Neural progenitor cell (in vitro differentiated cells): ENCODE measurements at regions not wholly inside any gene's neighbourhood (a gene's known extent, or its start where the extent isn't known, plus 50 kb on each side); places are given as distances from the start of the nearest gene placed in this dataset.

Source experiments
- DNase-seq: peaks from one replicate; pipeline ENCODE4 v3.0.0-alpha.2; 2016; ENCODE audit warnings: low spot score
- H2AFZ ChIP-seq: fragments of 200-600 bp; sonication (generic); replicated peaks from 2 replicates; pipeline ENCODE4 v1.6.1; 2016; ENCODE audit warnings: antibody characterized with exemption
- H3F3A ChIP-seq: fragments of 200-600 bp; sonication (generic); 2 replicates; pipeline ENCODE4 v1.6.1; 2016; ENCODE audit warnings: antibody characterized with exemption, low read depth
- H3K27ac ChIP-seq: fragments of 200-600 bp; sonication (generic); 2 replicates; pipeline ENCODE4 v1.5.1; 2016; ENCODE audit warnings: mild to moderate bottlenecking
- H3K27me3 ChIP-seq: fragments of 200-600 bp; sonication (generic); 2 replicates; pipeline ENCODE4 v1.6.1; 2016; ENCODE audit warnings: mild to moderate bottlenecking, moderate library complexity
- H3K36me3 ChIP-seq: fragments of 200-600 bp; sonication (generic); 2 replicates; pipeline ENCODE4 v1.5.1; 2016
- H3K4me1 ChIP-seq: fragments of 200-600 bp; sonication (generic); 2 replicates; pipeline ENCODE4 v1.6.1; 2016; ENCODE audit warnings: mixed run types
- H3K4me2 ChIP-seq: fragments of 200-600 bp; sonication (generic); 2 replicates; pipeline ENCODE4 v1.6.1; 2016
- H3K4me3 ChIP-seq: fragments of 200-600 bp; sonication (generic); 2 replicates; pipeline ENCODE4 v1.5.1; 2016
- H3K79me2 ChIP-seq: fragments of 200-600 bp; sonication (generic); 2 replicates; pipeline ENCODE4 v1.6.1; 2016; ENCODE audit warnings: low read depth
- H3K9ac ChIP-seq: fragments of 200-600 bp; sonication (generic); 2 replicates; pipeline ENCODE4 v1.6.1; 2016
- H3K9me3 ChIP-seq: fragments of 200-600 bp; sonication (generic); 2 replicates; pipeline ENCODE4 v1.5.1; 2016; ENCODE audit warnings: low read depth
- H4K20me1 ChIP-seq: fragments of 200-600 bp; sonication (generic); 2 replicates; pipeline ENCODE4 v1.6.1; 2016; ENCODE audit warnings: low read depth
- H3K27ac Mint-ChIP-seq: 3 replicates; pipeline ENCODE4 v1.8.0; 2021; ENCODE audit warnings: mixed read lengths
- H3K27me3 Mint-ChIP-seq: 2 replicates; pipeline ENCODE4 v1.8.0; 2022; ENCODE audit warnings: low read depth, mild to moderate bottlenecking, inconsistent platforms, moderate library complexity, mixed read lengths; ENCODE audit not compliant: insufficient read depth
- H3K36me3 Mint-ChIP-seq: 3 replicates; pipeline ENCODE4 v1.8.0; 2021; ENCODE audit warnings: mixed read lengths
- H3K4me1 Mint-ChIP-seq: 3 replicates; pipeline ENCODE4 v1.8.0; 2021; ENCODE audit warnings: mixed read lengths
- H3K4me3 Mint-ChIP-seq: 3 replicates; pipeline ENCODE4 v1.8.0; 2021; ENCODE audit warnings: mild to moderate bottlenecking, moderate library complexity, mixed read lengths
- H3K9me3 Mint-ChIP-seq: 3 replicates; pipeline ENCODE4 v1.8.0; 2020; ENCODE audit warnings: mixed read lengths
- CTCF ChIP-seq: fragments of 200-600 bp; sonication (generic); IDR thresholded peaks from 2 replicates; pipeline ENCODE4 v1.5.1; 2017; ENCODE audit warnings: antibody characterized with exemption, mild to moderate bottlenecking
- EZH2 ChIP-seq: fragments of 200-600 bp; sonication (generic); IDR thresholded peaks from 2 replicates; pipeline ENCODE4 v1.6.1; 2017; ENCODE audit warnings: antibody characterized with exemption, mild to moderate bottlenecking, moderate library complexity
- EZH2phosphoT487 ChIP-seq: fragments of 200-600 bp; sonication (generic); IDR thresholded peaks from 2 replicates; pipeline ENCODE4 v1.6.1; 2017; ENCODE audit warnings: antibody characterized with exemption

DNA sequence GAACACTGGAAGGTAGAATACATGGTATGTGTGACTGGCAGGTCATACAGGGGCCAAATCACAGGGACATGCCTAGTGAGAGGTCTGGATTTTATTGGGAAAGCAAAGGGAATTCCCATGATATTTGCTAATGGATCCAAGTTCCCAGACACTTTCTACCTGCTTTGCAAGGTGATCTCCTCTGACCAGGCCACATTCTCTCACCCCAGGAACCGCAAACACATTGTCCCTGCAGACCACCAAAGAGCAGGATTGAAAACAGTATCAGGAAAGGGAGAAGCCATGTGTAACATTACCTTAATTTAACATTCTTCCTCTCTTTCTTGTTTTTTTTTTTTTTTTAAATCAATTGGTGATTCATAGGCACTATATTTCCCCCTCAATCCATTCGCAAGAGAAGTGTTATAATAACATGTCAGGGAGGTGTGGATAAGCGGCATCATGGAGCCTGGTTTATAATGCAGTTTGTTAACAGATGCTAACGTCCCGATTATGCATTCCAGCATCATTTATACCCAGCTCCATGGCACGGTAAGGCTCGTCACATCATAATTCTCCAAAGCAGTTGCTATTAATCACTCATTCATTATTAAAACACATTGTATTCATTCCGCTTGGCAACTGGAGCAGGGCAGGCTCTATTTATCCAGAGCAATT is 155.1 kb upstream of the CCL2 start:
- no peaks in the 10 kb centered on the region for H3F3A ChIP-seq
- Mint-ChIP-seq H3K9me3 (no peaks in the 10 kb centered on the region), H3K36me3 (no peaks in the 10 kb centered on the region), H3K27me3 (peaks cover 3% of the 10 kb centered on the region), H3K27ac (no peak overlapping the region), H3K4me1 (peaks cover 4% of the 10 kb centered on the region), H3K4me3 (no peak overlapping the region)
- H3K36me3 ChIP-seq: no peaks in the 10 kb centered on the region
- no peak overlapping the region for H3K4me3 ChIP-seq
- no peaks in the 10 kb centered on the region for H3K4me1 ChIP-seq
- no peak for DNase-seq
- no peak overlapping the region for H3K27ac ChIP-seq
- no peak for TF ChIP-seq EZH2
- TF ChIP-seq EZH2phosphoT487: no peak
- TF ChIP-seq CTCF: no peak
- H3K79me2 ChIP-seq: no peaks in the 10 kb centered on the region
- H3K4me2 ChIP-seq: no peak overlapping the region
- H3K9ac ChIP-seq: no peak overlapping the region
- H3K9me3 ChIP-seq: no peaks in the 10 kb centered on the region
- no peaks in the 10 kb centered on the region for H4K20me1 ChIP-seq
- no peak overlapping the region for H2AFZ ChIP-seq
- no peaks in the 10 kb centered on the region for H3K27me3 ChIP-seq

DNA sequence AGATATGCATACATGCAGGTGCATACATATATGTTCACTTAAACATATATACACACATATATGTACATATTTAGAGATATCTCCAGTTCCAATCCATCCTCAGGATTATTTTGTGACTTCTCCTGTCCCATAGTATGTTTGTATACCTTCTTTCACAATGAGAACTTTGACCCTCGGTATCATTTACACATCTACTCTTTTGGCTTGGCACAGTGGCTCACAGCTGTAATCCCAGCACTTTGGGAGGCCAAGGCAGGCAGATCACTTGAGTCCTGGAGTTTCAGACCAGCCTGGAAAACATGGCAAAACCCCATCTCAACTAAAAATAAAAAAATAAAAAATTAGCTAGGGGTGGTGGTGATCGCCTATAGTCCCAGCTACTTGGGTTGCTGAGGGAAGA is 148.1 kb upstream of the CCL2 start:
- no peaks in the 10 kb centered on the region for H3K36me3 Mint-ChIP-seq
- H3K4me1 ChIP-seq: no peaks in the 10 kb centered on the region
- no peak overlapping the region for H3K4me3 Mint-ChIP-seq
- no peaks in the 10 kb centered on the region for H4K20me1 ChIP-seq
- no peaks in the 10 kb centered on the region for H3K4me1 Mint-ChIP-seq
- no peak overlapping the region for H3K4me2 ChIP-seq
- H2AFZ ChIP-seq: no peak overlapping the region
- DNase-seq: no peak
- no peak overlapping the region for H3K4me3 ChIP-seq
- H3K27me3 Mint-ChIP-seq: no peaks in the 10 kb centered on the region
- H3K9me3 Mint-ChIP-seq: no peaks in the 10 kb centered on the region
- TF ChIP-seq EZH2 (no peak), CTCF (no peak), EZH2phosphoT487 (no peak)
- no peaks in the 10 kb centered on the region for H3K9me3 ChIP-seq
- no peak overlapping the region for H3K27ac Mint-ChIP-seq
- no peak overlapping the region for H3K9ac ChIP-seq
- no peaks in the 10 kb centered on the region for H3F3A ChIP-seq
- no peaks in the 10 kb centered on the region for H3K27me3 ChIP-seq
- H3K36me3 ChIP-seq: no peaks in the 10 kb centered on the region
- H3K79me2 ChIP-seq: no peaks in the 10 kb centered on the region
- H3K27ac ChIP-seq: no peak overlapping the region

DNA sequence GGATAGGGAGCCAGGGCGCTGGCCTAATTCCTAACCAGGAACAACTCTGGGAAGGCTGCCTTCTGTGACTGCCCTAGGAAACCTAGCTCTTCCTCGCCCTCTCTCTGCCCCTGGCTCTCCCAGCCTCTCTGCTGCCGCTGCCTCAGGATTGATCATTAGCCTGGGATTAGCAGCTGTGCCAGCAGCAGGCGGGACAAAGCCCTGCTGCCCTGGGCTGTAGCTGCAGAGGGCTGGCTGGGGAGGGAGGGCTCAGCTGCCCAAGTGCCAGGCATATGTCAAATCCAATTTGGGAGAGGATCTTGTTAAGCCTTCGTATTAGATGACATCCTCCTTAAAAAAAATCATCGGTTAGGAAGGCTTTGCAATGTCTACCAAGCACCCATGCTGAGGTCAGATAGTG is 144.8 kb upstream of the CCL2 start:
- no peak overlapping the region for H2AFZ ChIP-seq
- no peaks in the 10 kb centered on the region for H3K27me3 ChIP-seq
- peak; percentile 64 for DNase-seq
- H3K4me3 Mint-ChIP-seq: no peak overlapping the region
- no peaks in the 10 kb centered on the region for H3K4me1 ChIP-seq
- H4K20me1 ChIP-seq: no peaks in the 10 kb centered on the region
- no peak overlapping the region for H3K27ac Mint-ChIP-seq
- no peaks in the 10 kb centered on the region for H3K79me2 ChIP-seq
- H3K4me3 ChIP-seq: no peak overlapping the region
- peaks cover 2% of the 10 kb centered on the region for H3K27me3 Mint-ChIP-seq
- no peaks in the 10 kb centered on the region for H3K36me3 Mint-ChIP-seq
- H3F3A ChIP-seq: no peaks in the 10 kb centered on the region
- no peak overlapping the region for H3K27ac ChIP-seq
- no peak overlapping the region for H3K4me2 ChIP-seq
- TF ChIP-seq EZH2 (no peak), EZH2phosphoT487 (no peak), CTCF (no peak)
- no peaks in the 10 kb centered on the region for H3K36me3 ChIP-seq
- no peak overlapping the region for H3K9ac ChIP-seq
- no peaks in the 10 kb centered on the region for H3K4me1 Mint-ChIP-seq
- no peaks in the 10 kb centered on the region for H3K9me3 Mint-ChIP-seq
- no peaks in the 10 kb centered on the region for H3K9me3 ChIP-seq
